ENCODE measurements at regions not wholly inside any gene's neighbourhood (a gene's known extent, or its start where the extent isn't known, plus 50 kb on each side); places are given as distances from the start of the nearest gene placed in this dataset.

GRCh38 chr1:213324859-213325258 lies 273.8 kb downstream of the RPS6KC1 start:
- ChIA-PET CTCF (no interaction called here), POLR2A (ENCODE audit: unreplicated experiment) (no interaction called here)
- H3K4me3 ChIP-seq (ENCODE audit: low read length), result no peak overlapping the region
- H3K79me2 ChIP-seq (ENCODE audit: low read length), result no peaks in the 10 kb centered on the region
- no peaks in the 10 kb centered on the region for H3F3A ChIP-seq (ENCODE audit: low read length, unreplicated experiment)
- H4K20me1 ChIP-seq (ENCODE audit: low read length), result no peaks in the 10 kb centered on the region
- no TSS peak for BruUV-seq (replicated peaks)
- H3K9me2 ChIP-seq (replicated peaks; ENCODE audit: low read length), result no peaks in the 10 kb centered on the region
- intact Hi-C loops (cut with micrococcal nuclease), result no loop called here
- DNase-seq, result no peak
- no peak overlapping the region for H3K9ac ChIP-seq (ENCODE audit: low read length)
- no peak for ATAC-seq
- no peaks in the 10 kb centered on the region for H3K9me3 ChIP-seq (ENCODE audit: low read length)
- H3K27ac ChIP-seq (ENCODE audit: low read length), result no peak overlapping the region
- no peak for TF ChIP-seq CTCF (conservative IDR thresholded peaks at IDR 0.05; ENCODE audit: low read depth, low read length)
- TF ChIP-seq EZH2 (IDR thresholded peaks at IDR 0.05; ENCODE audit: low read length, unreplicated experiment), result no peak
- no peak for TF ChIP-seq EZH2phosphoT487 (IDR thresholded peaks at IDR 0.05; ENCODE audit: borderline replicate concordance, low read length)
- no peaks in the 10 kb centered on the region for H3K36me3 ChIP-seq (ENCODE audit: low read depth, low read length)
- H3K27me3 ChIP-seq (ENCODE audit: low read length), result peaks cover 55% of the 10 kb centered on the region
- no peak overlapping the region for H3K4me2 ChIP-seq (ENCODE audit: low read length)
- peak overlapping the region; percentile 28; the same call in 1 of the 2 replicates for H2AFZ ChIP-seq (ENCODE audit: low read length)
- H3K4me1 ChIP-seq (ENCODE audit: insufficient read depth, low read length), result no peaks in the 10 kb centered on the region

- POLR2A ChIA-PET (ENCODE audit: unreplicated experiment), result no interaction called here
- no peaks in the 10 kb centered on the region for H3F3A ChIP-seq (ENCODE audit: low read length, unreplicated experiment)
- intact Hi-C loops (cut with micrococcal nuclease), result no loop called here
- no peak for TF ChIP-seq EZH2phosphoT487 (IDR thresholded peaks at IDR 0.05; ENCODE audit: borderline replicate concordance, low read length)
- TF ChIP-seq EZH2 (IDR thresholded peaks at IDR 0.05; ENCODE audit: low read length, unreplicated experiment), result no peak
- no peak for TF ChIP-seq CTCF (conservative IDR thresholded peaks at IDR 0.05; ENCODE audit: low read depth, low read length)
- H3K79me2 ChIP-seq (ENCODE audit: low read length), result no peaks in the 10 kb centered on the region
- peaks cover 55% of the 10 kb centered on the region for H3K27me3 ChIP-seq (ENCODE audit: low read length)
- H3K4me3 ChIP-seq (ENCODE audit: low read length), result no peak overlapping the region
- CTCF ChIA-PET, result no interaction called here
- peak overlapping the region; percentile 33 for H2AFZ ChIP-seq (ENCODE audit: low read length)
- no peaks in the 10 kb centered on the region for H3K36me3 ChIP-seq (ENCODE audit: low read depth, low read length)
- peak overlapping the region; percentile 3; the same call in 1 of the 2 replicates for H3K4me2 ChIP-seq (ENCODE audit: low read length)
- no peak overlapping the region for H3K9ac ChIP-seq (ENCODE audit: low read length)
- H3K4me1 ChIP-seq (ENCODE audit: insufficient read depth, low read length), result no peaks in the 10 kb centered on the region
- no TSS peak for BruUV-seq (replicated peaks)
- H4K20me1 ChIP-seq (ENCODE audit: low read length), result no peaks in the 10 kb centered on the region
- H3K27ac ChIP-seq (ENCODE audit: low read length), result no peak overlapping the region
- H3K9me3 ChIP-seq (ENCODE audit: low read length), result no peaks in the 10 kb centered on the region
- no peaks in the 10 kb centered on the region for H3K9me2 ChIP-seq (replicated peaks; ENCODE audit: low read length)
- DNase-seq, result no peak
- no peak for ATAC-seq
These were observed 274.4 kb downstream of the RPS6KC1 start for GRCh38 chr1:213325482-213325881.

GRCh38 chr1:213326281-213327016 lies 275.4 kb downstream of the RPS6KC1 start:
- no TSS peak for BruUV-seq (replicated peaks)
- H2AFZ ChIP-seq (ENCODE audit: low read length), result no peak overlapping the region
- intact Hi-C loops (cut with micrococcal nuclease), result no loop called here
- H3K4me3 ChIP-seq (ENCODE audit: low read length), result no peak overlapping the region
- no peak for TF ChIP-seq CTCF (conservative IDR thresholded peaks at IDR 0.05; ENCODE audit: low read depth, low read length)
- TF ChIP-seq EZH2phosphoT487 (IDR thresholded peaks at IDR 0.05; ENCODE audit: borderline replicate concordance, low read length), result no peak
- no peak for TF ChIP-seq EZH2 (IDR thresholded peaks at IDR 0.05; ENCODE audit: low read length, unreplicated experiment)
- H3K9me2 ChIP-seq (replicated peaks; ENCODE audit: low read length), result no peaks in the 10 kb centered on the region
- H3F3A ChIP-seq (ENCODE audit: low read length, unreplicated experiment), result no peaks in the 10 kb centered on the region
- DNase-seq (no peak), ATAC-seq (no peak)
- H3K9ac ChIP-seq (ENCODE audit: low read length), result no peak overlapping the region
- H3K79me2 ChIP-seq (ENCODE audit: low read length), result no peaks in the 10 kb centered on the region
- H4K20me1 ChIP-seq (ENCODE audit: low read length), result no peaks in the 10 kb centered on the region
- CTCF ChIA-PET, result no interaction called here
- H3K27ac ChIP-seq (ENCODE audit: low read length), result no peak overlapping the region
- H3K27me3 ChIP-seq (ENCODE audit: low read length), result peaks cover 60% of the 10 kb centered on the region
- no peaks in the 10 kb centered on the region for H3K36me3 ChIP-seq (ENCODE audit: low read depth, low read length)
- H3K4me2 ChIP-seq (ENCODE audit: low read length), result no peak overlapping the region
- H3K9me3 ChIP-seq (ENCODE audit: low read length), result no peaks in the 10 kb centered on the region
- POLR2A ChIA-PET (ENCODE audit: unreplicated experiment), result no interaction called here
- H3K4me1 ChIP-seq (ENCODE audit: insufficient read depth, low read length), result no peaks in the 10 kb centered on the region

Measured in PC-3 (cell line).